Mesendoderm (in vitro differentiated cells): ENCODE measurements at regions not wholly inside any gene's neighbourhood (a gene's known extent, or its start where the extent isn't known, plus 50 kb on each side); places are given as distances from the start of the nearest gene placed in this dataset.

Experiments
- DNase-seq: peaks from one replicate; pipeline ENCODE4 v3.0.0; 2013
- H2AK5ac ChIP-seq: 2 replicates; pipeline ENCODE4 v1.6.1; 2013; ENCODE audit warnings: low read length, inconsistent platforms
- H2BK120ac ChIP-seq: 2 replicates; pipeline ENCODE4 v1.6.1; 2013; ENCODE audit warnings: low read depth, mild to moderate bottlenecking, low read length, moderate library complexity, mixed read lengths
- H2BK15ac ChIP-seq: replicated peaks from 2 replicates; pipeline ENCODE4 v1.6.1; 2013; ENCODE audit warnings: low read depth, mild to moderate bottlenecking, moderate library complexity
- H2BK5ac ChIP-seq: 2 replicates; pipeline ENCODE4 v1.6.1; 2013; ENCODE audit warnings: low read length, inconsistent platforms
- H3K18ac ChIP-seq: 2 replicates; pipeline ENCODE4 v1.6.1; 2013; ENCODE audit warnings: mild to moderate bottlenecking, low read length, mixed read lengths
- H3K23ac ChIP-seq: one replicate; pipeline ENCODE4 v1.6.1; 2013; ENCODE audit warnings: low read length
- H3K27ac ChIP-seq: 2 replicates; pipeline ENCODE4 v1.5.1; 2013; ENCODE audit warnings: low read depth, mild to moderate bottlenecking, inconsistent platforms, low read length, moderate library complexity
- H3K27me3 ChIP-seq: 2 replicates; pipeline ENCODE4 v1.6.1; 2013; ENCODE audit warnings: low read length, control low read depth, mild to moderate bottlenecking, inconsistent platforms; ENCODE audit not compliant: insufficient read depth, poor library complexity
- H3K36me3 ChIP-seq: 2 replicates; pipeline ENCODE4 v1.6.1; 2013; ENCODE audit warnings: low read length, inconsistent platforms; ENCODE audit not compliant: control insufficient read depth, insufficient read depth
- H3K4ac ChIP-seq: one replicate; pipeline ENCODE4 v1.6.1; 2013; ENCODE audit warnings: low read depth, mild to moderate bottlenecking, low read length, moderate library complexity
- H3K4me1 ChIP-seq: 2 replicates; pipeline ENCODE4 v1.6.1; 2013; ENCODE audit warnings: low read depth, low read length, inconsistent platforms; ENCODE audit not compliant: control insufficient read depth
- H3K4me2 ChIP-seq: 2 replicates; pipeline ENCODE4 v1.6.1; 2013; ENCODE audit warnings: low read length
- H3K4me3 ChIP-seq: 2 replicates; pipeline ENCODE4 v1.5.1; 2013; ENCODE audit warnings: mild to moderate bottlenecking, low read length
- H3K56ac ChIP-seq: one replicate; pipeline ENCODE4 v1.6.1; 2013; ENCODE audit warnings: low read length
- H3K79me1 ChIP-seq: 2 replicates; pipeline ENCODE4 v1.6.1; 2013; ENCODE audit warnings: low read length, inconsistent platforms
- H3K79me2 ChIP-seq: 2 replicates; pipeline ENCODE4 v1.6.1; 2013; ENCODE audit warnings: mild to moderate bottlenecking, low read length; ENCODE audit not compliant: control insufficient read depth, insufficient read depth
- H3K9ac ChIP-seq: 2 replicates; pipeline ENCODE4 v1.6.1; 2013; ENCODE audit warnings: low read length, inconsistent platforms
- H4K5ac ChIP-seq: one replicate; pipeline ENCODE4 v1.6.1; 2013; ENCODE audit warnings: low read length
- H4K8ac ChIP-seq: one replicate; pipeline ENCODE4 v1.6.1; 2013; ENCODE audit warnings: low read depth, mild to moderate bottlenecking, control low read depth, low read length, moderate library complexity
- WGBS: extraction: QIAGEN DNeasy Blood & Tissue Kit; methylation state at CpG from one replicate; pipeline ENCODE4 v1.1.7; 2013; ENCODE audit warnings: low lambda C conversion rate, missing lambda C conversion rate; ENCODE audit not compliant: insufficient coverage; ENCODE audit errors: extremely low coverage; 5-methylcytosine and 5-hydroxymethylcytosine counted together

DNA sequence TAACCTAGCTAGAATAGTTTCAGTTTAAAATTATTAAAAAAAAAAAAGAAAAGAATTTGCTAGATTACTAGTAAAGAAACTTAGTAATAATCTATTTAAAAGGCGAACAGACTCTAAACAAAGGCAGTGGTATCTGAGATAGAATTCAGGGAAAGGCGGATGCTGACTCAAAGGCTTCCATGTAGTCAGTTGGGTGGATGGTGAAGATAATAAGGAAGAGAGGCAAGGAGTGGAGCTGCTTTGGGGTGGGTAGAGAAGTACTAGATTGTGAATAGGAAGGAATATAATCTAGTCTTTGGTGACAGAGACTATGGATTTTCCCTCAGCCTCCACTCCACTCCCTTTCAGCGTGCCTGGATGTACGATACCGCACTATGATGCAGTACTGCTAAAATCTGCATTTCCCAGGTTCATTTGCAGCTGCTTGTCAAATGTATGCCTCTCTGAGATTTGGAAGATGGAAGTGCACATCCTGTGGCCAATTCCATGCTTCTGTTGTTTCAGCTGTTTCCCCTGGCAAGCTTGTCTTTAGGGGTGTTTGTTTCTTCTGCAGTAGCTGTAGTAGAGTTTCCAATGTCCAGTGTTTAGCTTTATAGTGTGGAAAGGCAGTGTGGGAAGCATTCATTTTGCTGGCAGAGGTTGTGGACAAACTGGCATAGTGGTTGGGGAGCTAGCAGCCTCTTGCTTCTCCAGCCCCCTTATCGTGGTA is 184.6 kb upstream of the NRIP1 start:
- no peak overlapping the region for H3K4me2 ChIP-seq
- H3K27me3 ChIP-seq: no peaks in the 10 kb centered on the region
- H3K79me2 ChIP-seq: no peaks in the 10 kb centered on the region
- H2BK5ac ChIP-seq: no peak overlapping the region
- H3K27ac ChIP-seq: no peak overlapping the region
- no peaks in the 10 kb centered on the region for H3K4me1 ChIP-seq
- H2AK5ac ChIP-seq: no peak overlapping the region
- H3K79me1 ChIP-seq: no peaks in the 10 kb centered on the region
- DNase-seq: no peak
- no peak overlapping the region for H3K56ac ChIP-seq
- H2BK15ac ChIP-seq: no peak overlapping the region
- H4K8ac ChIP-seq: no peak overlapping the region
- no peak overlapping the region for H3K4ac ChIP-seq
- H3K18ac ChIP-seq: no peak overlapping the region
- WGBS: no CpG with 5 or more reads among the region's 6 CpGs
- no peak overlapping the region for H2BK120ac ChIP-seq
- H3K9ac ChIP-seq: no peak overlapping the region
- no peak overlapping the region for H4K5ac ChIP-seq
- no peak overlapping the region for H3K4me3 ChIP-seq
- no peaks in the 10 kb centered on the region for H3K36me3 ChIP-seq
- H3K23ac ChIP-seq: no peak overlapping the region

DNA sequence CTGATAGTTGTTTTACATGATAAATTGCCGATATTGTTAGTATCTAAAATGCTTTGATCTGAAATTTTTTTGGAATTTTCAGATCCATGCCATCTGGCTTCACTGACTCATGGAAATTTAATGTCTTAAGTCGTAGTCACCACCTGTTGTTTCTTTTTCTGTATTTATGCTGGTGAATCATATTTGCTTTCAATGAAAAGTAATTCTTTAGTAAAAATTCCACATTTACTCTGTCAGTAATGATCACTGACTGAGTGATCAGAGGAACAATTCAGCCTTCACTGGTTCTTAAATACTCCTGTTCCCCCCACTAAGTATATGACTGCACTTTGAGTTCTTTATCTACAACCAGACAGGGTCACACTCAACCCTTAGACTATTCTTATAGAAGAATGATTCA is 185.6 kb upstream of the NRIP1 start:
- Histone ChIP-seq H3K23ac (no peak overlapping the region), H2BK5ac (no peak overlapping the region), H3K4me3 (no peak overlapping the region), H3K9ac (no peak overlapping the region), H3K36me3 (no peaks in the 10 kb centered on the region), H2BK120ac (no peak overlapping the region), H4K5ac (no peak overlapping the region), H3K79me1 (no peaks in the 10 kb centered on the region), H2AK5ac (no peak overlapping the region), H3K4me1 (no peaks in the 10 kb centered on the region), H3K27ac (no peak overlapping the region), H2BK15ac (no peak overlapping the region), H3K27me3 (no peaks in the 10 kb centered on the region), H3K4ac (no peak overlapping the region), H4K8ac (no peak overlapping the region), H3K79me2 (no peaks in the 10 kb centered on the region), H3K56ac (no peak overlapping the region), H3K4me2 (no peak overlapping the region), H3K18ac (no peak overlapping the region)
- no peak for DNase-seq
- no CpG with 5 or more reads among the region's 2 CpGs for WGBS

DNA sequence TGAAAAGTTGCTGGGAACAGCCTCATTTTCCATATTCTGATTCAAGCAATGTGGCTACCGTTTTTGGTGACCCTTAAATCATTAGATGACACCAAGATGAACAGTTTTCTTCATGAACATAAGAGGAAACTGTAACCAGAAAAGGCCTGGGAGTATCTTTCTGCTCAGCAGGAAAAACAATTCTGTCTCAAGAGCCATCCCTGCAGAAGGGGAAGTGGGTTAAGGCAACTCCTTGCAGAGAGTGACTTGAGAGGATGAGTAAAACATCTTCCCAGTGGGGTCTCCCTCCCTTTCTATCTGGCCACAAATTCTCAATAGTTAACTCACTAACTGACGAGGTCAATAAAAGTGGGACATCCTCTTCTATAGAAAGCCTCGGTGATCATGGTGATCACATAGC is 187.6 kb upstream of the NRIP1 start:
- H3K4me1 ChIP-seq: no peaks in the 10 kb centered on the region
- no peak overlapping the region for H4K8ac ChIP-seq
- no peak overlapping the region for H2BK5ac ChIP-seq
- no peaks in the 10 kb centered on the region for H3K36me3 ChIP-seq
- no peak overlapping the region for H3K4me3 ChIP-seq
- no peaks in the 10 kb centered on the region for H3K79me1 ChIP-seq
- no peak overlapping the region for H4K5ac ChIP-seq
- H2BK15ac ChIP-seq: no peak overlapping the region
- no peak for DNase-seq
- no CpG with 5 or more reads among the region's 3 CpGs for WGBS
- no peak overlapping the region for H3K4ac ChIP-seq
- no peaks in the 10 kb centered on the region for H3K79me2 ChIP-seq
- no peak overlapping the region for H3K27ac ChIP-seq
- H3K23ac ChIP-seq: no peak overlapping the region
- no peak overlapping the region for H2AK5ac ChIP-seq
- no peaks in the 10 kb centered on the region for H3K27me3 ChIP-seq
- H3K4me2 ChIP-seq: no peak overlapping the region
- no peak overlapping the region for H2BK120ac ChIP-seq
- H3K18ac ChIP-seq: no peak overlapping the region
- H3K56ac ChIP-seq: no peak overlapping the region
- no peak overlapping the region for H3K9ac ChIP-seq

DNA sequence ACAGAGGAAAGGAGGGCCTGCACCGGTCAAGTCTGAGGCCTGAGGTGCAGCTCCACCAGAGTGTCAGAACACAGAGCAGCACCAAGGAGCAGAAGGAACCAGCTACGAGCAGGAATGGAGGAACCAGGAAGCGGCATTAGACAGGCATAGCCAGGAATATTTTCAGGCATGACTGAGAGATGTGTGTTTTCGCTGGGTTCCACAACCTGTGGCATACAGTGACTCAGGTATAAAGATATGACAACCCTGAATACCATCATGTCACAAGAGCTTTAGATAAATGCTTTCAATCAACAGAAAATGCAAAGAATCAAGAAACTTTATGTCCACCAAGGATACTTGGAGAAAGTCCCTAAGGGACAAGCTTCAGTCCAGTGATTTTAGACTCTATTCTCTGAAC is 189.3 kb upstream of the NRIP1 start:
- H3K79me2 ChIP-seq: no peaks in the 10 kb centered on the region
- H3K4me2 ChIP-seq: no peak overlapping the region
- H3K79me1 ChIP-seq: no peaks in the 10 kb centered on the region
- H2BK15ac ChIP-seq: no peak overlapping the region
- no peak overlapping the region for H3K4ac ChIP-seq
- no peaks in the 10 kb centered on the region for H3K27me3 ChIP-seq
- no peaks in the 10 kb centered on the region for H3K36me3 ChIP-seq
- H3K4me3 ChIP-seq: no peak overlapping the region
- no peak overlapping the region for H3K23ac ChIP-seq
- H3K4me1 ChIP-seq: no peaks in the 10 kb centered on the region
- WGBS: no CpG with 5 or more reads among the region's 4 CpGs
- no peak overlapping the region for H2BK120ac ChIP-seq
- H3K56ac ChIP-seq: no peak overlapping the region
- no peak overlapping the region for H3K27ac ChIP-seq
- H3K9ac ChIP-seq: no peak overlapping the region
- no peak overlapping the region for H2AK5ac ChIP-seq
- no peak overlapping the region for H4K8ac ChIP-seq
- no peak overlapping the region for H3K18ac ChIP-seq
- no peak overlapping the region for H2BK5ac ChIP-seq
- H4K5ac ChIP-seq: no peak overlapping the region
- DNase-seq: no peak

DNA sequence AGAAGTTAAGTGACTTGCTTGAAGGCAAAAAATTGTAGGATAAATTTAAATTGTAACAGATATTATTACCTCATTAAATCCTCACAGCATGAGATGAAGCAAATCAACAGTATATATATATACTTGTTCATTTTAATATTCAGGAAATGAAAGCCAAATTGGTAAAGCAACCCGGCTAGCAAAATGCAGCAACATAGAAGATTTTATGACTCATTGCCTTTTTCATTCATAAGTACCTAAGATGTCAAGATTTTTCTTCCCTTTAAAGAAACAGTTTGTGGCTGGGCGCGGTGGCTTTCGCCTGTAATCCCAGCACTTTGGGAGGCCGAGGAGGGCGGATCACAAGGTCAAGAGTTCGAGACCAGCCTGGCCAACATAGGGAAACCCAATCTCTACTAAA is 190.5 kb upstream of the NRIP1 start:
- Histone ChIP-seq H2BK5ac (no peak overlapping the region), H2BK120ac (no peak overlapping the region), H3K27ac (no peak overlapping the region), H3K18ac (no peak overlapping the region), H3K4me1 (no peaks in the 10 kb centered on the region), H3K27me3 (no peaks in the 10 kb centered on the region), H2AK5ac (no peak overlapping the region), H3K36me3 (no peaks in the 10 kb centered on the region), H3K4ac (no peak overlapping the region), H3K79me2 (no peaks in the 10 kb centered on the region), H3K4me3 (no peak overlapping the region), H4K5ac (no peak overlapping the region), H4K8ac (no peak overlapping the region), H3K79me1 (no peaks in the 10 kb centered on the region), H2BK15ac (no peak overlapping the region), H3K4me2 (no peak overlapping the region), H3K56ac (no peak overlapping the region), H3K23ac (no peak overlapping the region), H3K9ac (no peak overlapping the region)
- no peak for DNase-seq
- no CpG with 5 or more reads among the region's 7 CpGs for WGBS

DNA sequence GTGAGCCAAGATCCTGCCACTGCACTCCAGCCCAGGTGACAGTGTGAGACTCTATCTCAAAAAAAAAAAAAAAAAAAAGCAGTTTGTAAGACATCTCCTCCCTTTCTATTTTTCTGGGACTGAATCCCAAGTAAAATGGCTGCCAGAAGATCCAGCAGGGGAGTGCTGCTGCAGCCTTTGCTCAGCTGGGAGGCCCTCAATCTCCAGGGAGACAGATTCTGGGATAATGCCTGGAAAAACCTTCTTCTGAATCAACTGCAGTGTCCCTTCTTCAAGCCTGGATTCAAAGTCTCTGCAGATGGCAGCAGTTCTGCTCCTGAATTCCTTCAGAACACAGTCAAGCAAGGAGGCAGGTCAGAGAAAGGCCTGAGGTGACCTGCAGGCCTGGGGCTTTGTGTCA is 191.0 kb upstream of the NRIP1 start:
- Histone ChIP-seq H2AK5ac (no peak overlapping the region), H3K27me3 (no peaks in the 10 kb centered on the region), H4K5ac (no peak overlapping the region), H3K4me2 (no peak overlapping the region), H3K18ac (no peak overlapping the region), H2BK5ac (no peak overlapping the region), H3K9ac (no peak overlapping the region), H3K4ac (no peak overlapping the region), H3K23ac (no peak overlapping the region), H3K79me2 (no peaks in the 10 kb centered on the region), H3K36me3 (no peaks in the 10 kb centered on the region), H3K56ac (no peak overlapping the region), H3K4me1 (no peaks in the 10 kb centered on the region), H3K79me1 (no peaks in the 10 kb centered on the region), H3K27ac (no peak overlapping the region), H3K4me3 (no peak overlapping the region), H4K8ac (no peak overlapping the region), H2BK120ac (no peak overlapping the region), H2BK15ac (no peak overlapping the region)
- DNase-seq: no peak
